ENCODE measurements at regions not wholly inside any gene's neighbourhood (a gene's known extent, or its start where the extent isn't known, plus 50 kb on each side); places are given as distances from the start of the nearest gene placed in this dataset.

- TF ChIP-seq POLR2AphosphoS5 (IDR thresholded peaks at IDR 0.05; ENCODE audit: low read depth, low read length) (no peak), TAF1 (IDR thresholded peaks at IDR 0.05; ENCODE audit: borderline replicate concordance, insufficient read depth, low read length) (no peak), SIN3A (IDR thresholded peaks at IDR 0.05; ENCODE audit: borderline replicate concordance, insufficient read depth, low read length) (no peak)
These were observed 173.2 kb upstream of the DAB1 start for GRCh38 chr1:57597036-57597435.
